ENCODE measurements at regions not wholly inside any gene's neighbourhood (a gene's known extent, or its start where the extent isn't known, plus 50 kb on each side); places are given as distances from the start of the nearest gene placed in this dataset.

DNA sequence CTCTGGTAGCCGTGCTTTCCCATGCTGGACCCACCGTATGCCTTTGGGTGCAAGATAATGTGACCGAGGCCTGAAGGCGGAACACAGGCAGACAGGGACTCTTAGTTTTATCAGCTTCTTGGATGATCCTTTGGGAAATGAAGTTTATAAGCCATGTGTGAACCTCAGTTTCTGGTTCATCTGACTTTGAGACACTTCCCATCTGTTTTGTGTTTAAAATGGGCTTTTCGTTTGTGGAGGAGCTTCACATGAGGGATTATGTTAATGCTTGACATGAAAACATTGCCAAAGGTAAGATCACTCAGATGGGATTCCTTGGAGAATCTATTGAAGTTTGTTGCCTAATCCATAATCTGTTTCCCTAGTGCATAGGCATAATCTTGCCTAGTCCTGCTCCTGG, 249.8 kb upstream of the LYZL1 start:
- no peak for TF ChIP-seq EZH2 (IDR thresholded peaks at IDR 0.05; ENCODE audit: borderline replicate concordance, low read length)
- TF ChIP-seq, protein P1, sequence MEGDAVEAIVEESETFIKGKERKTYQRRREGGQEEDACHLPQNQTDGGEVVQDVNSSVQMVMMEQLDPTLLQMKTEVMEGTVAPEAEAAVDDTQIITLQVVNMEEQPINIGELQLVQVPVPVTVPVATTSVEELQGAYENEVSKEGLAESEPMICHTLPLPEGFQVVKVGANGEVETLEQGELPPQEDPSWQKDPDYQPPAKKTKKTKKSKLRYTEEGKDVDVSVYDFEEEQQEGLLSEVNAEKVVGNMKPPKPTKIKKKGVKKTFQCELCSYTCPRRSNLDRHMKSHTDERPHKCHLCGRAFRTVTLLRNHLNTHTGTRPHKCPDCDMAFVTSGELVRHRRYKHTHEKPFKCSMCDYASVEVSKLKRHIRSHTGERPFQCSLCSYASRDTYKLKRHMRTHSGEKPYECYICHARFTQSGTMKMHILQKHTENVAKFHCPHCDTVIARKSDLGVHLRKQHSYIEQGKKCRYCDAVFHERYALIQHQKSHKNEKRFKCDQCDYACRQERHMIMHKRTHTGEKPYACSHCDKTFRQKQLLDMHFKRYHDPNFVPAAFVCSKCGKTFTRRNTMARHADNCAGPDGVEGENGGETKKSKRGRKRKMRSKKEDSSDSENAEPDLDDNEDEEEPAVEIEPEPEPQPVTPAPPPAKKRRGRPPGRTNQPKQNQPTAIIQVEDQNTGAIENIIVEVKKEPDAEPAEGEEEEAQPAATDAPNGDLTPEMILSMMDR (IDR thresholded peaks at IDR 0.05; ENCODE audit: low read length), result no peak

Measured in OCI-LY1 (cell line).